H1 (cell line): ENCODE measurements at regions not wholly inside any gene's neighbourhood (a gene's known extent, or its start where the extent isn't known, plus 50 kb on each side); places are given as distances from the start of the nearest gene placed in this dataset.

Source experiments
- CTCF ChIA-PET: fragments of 300-600 bp; sonication (Branson Sonifier 250); formaldehyde crosslinking; loops from one replicate; lab custom pipeline; 2021; ENCODE audit not compliant: partially characterized antibody; lab: Charles Lee
- POLR2A ChIA-PET: fragments of 300-600 bp; sonication (Branson Sonifier 250); formaldehyde crosslinking; loops from one replicate; lab custom pipeline; 2021; ENCODE audit warnings: inconsistent platforms; ENCODE audit not compliant: partially characterized antibody; lab: Charles Lee
- DNase-seq, 2 experiments: peaks; one replicate each; pipeline versions ENCODE4 v3.0.0 to v3.0.0-alpha.2; 2010 to 2022; ENCODE audit warnings: low spot score in 2 of 2, low read depth in 1 of 2, mixed read lengths in 1 of 2
- FAIRE-seq: peaks from 2 replicates; lab custom pipeline; 2011; peaks lifted over from hg19 to GRCh38; lab: Jason Lieb, UNC
- H2AFZ ChIP-seq: 2 replicates; pipeline ENCODE4 v1.8.1; 2012; ENCODE audit warnings: low read length, inconsistent platforms
- H2AK5ac ChIP-seq: 2 replicates; pipeline ENCODE4 v1.6.1; 2013; ENCODE audit warnings: low read depth, low read length
- H2BK120ac ChIP-seq: replicated peaks from 2 replicates; pipeline ENCODE3; 2013; ENCODE audit warnings: low read depth, low read length, inconsistent platforms
- H2BK12ac ChIP-seq: 2 replicates; pipeline ENCODE4 v1.6.1; 2013; ENCODE audit warnings: low read depth, low read length
- H2BK15ac ChIP-seq: 2 replicates; pipeline ENCODE4 v1.6.1; 2013; ENCODE audit warnings: low read length
- H2BK20ac ChIP-seq: 2 replicates; pipeline ENCODE4 v1.6.1; 2013; ENCODE audit warnings: low read length
- H2BK5ac ChIP-seq: 2 replicates; pipeline ENCODE4 v1.6.1; 2013; ENCODE audit warnings: low read depth, low read length
- H3K14ac ChIP-seq: 2 replicates; pipeline ENCODE4 v1.6.1; 2013; ENCODE audit warnings: inconsistent platforms; ENCODE audit not compliant: insufficient read length
- H3K18ac ChIP-seq: 2 replicates; pipeline ENCODE4 v1.6.1; 2013; ENCODE audit warnings: low read length; ENCODE audit errors: extremely low read depth
- H3K23ac ChIP-seq: 2 replicates; pipeline ENCODE4 v1.6.1; 2013; ENCODE audit warnings: inconsistent platforms; ENCODE audit not compliant: insufficient read length
- H3K23me2 ChIP-seq: 2 replicates; pipeline ENCODE4 v1.6.1; 2013; ENCODE audit warnings: low read depth, low read length
- H3K27ac ChIP-seq: 2 replicates; pipeline ENCODE4 v1.6.1; 2011; ENCODE audit warnings: low read depth, low read length, inconsistent platforms
- H3K27me3 ChIP-seq, 4 experiments: replicated peaks in 1 of 4; 1 replicate in 1 of 4; 2 replicates in 3 of 4; pipeline versions ENCODE4 v1.6.1 to v1.8.1; 2011 to 2013; ENCODE audit warnings: low read length in 3 of 4, mild to moderate bottlenecking in 3 of 4, inconsistent platforms in 2 of 4, mixed read lengths in 2 of 4, moderate library complexity in 1 of 4; ENCODE audit not compliant: control insufficient read depth in 3 of 4, insufficient read depth in 3 of 4; ENCODE audit errors: extremely low read depth in 1 of 4
- H3K36me3 ChIP-seq, 4 experiments: 2 replicates each; pipeline versions ENCODE4 v1.6.1 to v1.8.1; 2011 to 2013; ENCODE audit warnings: mild to moderate bottlenecking in 4 of 4, low read length in 3 of 4, moderate library complexity in 2 of 4, control low read depth in 1 of 4, inconsistent platforms in 1 of 4; ENCODE audit not compliant: insufficient read depth in 4 of 4, control insufficient read depth in 2 of 4
- H3K4ac ChIP-seq: replicated peaks from 2 replicates; pipeline ENCODE3; 2013; ENCODE audit warnings: low read length, low read depth, mixed read lengths, inconsistent platforms; ENCODE audit not compliant: insufficient read length
- H3K4me1 ChIP-seq, 4 experiments: replicated peaks in 1 of 4; 1 replicate in 1 of 4; 2 replicates in 3 of 4; pipeline versions ENCODE4 v1.6.1 to v1.8.1; 2011 to 2013; ENCODE audit warnings: low read length in 3 of 4, inconsistent platforms in 2 of 4, mixed read lengths in 1 of 4; ENCODE audit not compliant: insufficient read depth in 4 of 4, control insufficient read depth in 3 of 4
- H3K4me2 ChIP-seq, 2 experiments: 2 replicates each; pipeline versions ENCODE4 v1.6.1 to v1.8.1; 2011 to 2013; ENCODE audit warnings: low read depth in 2 of 2, low read length in 2 of 2, control low read depth in 1 of 2, inconsistent platforms in 1 of 2, mild to moderate bottlenecking in 1 of 2; ENCODE audit not compliant: insufficient read depth in 1 of 2
- H3K4me3 ChIP-seq, 4 experiments: fragments of 200-600, 300-600 bp in 1 of 4; sonication (generic), shearing (Covaris generic), sonication (Bioruptor Twin) in 1 of 4; 2 replicates each; pipeline versions ENCODE4 v1.5.1 to v1.8.1; 2011 to 2016; ENCODE audit warnings: low read length in 4 of 4, low read depth in 3 of 4, control low read depth in 2 of 4, inconsistent platforms in 2 of 4, mild to moderate bottlenecking in 2 of 4, mixed read lengths in 1 of 4, moderate library complexity in 1 of 4; ENCODE audit not compliant: insufficient read depth in 2 of 4; ENCODE audit errors: extremely low read depth in 1 of 4
- H3K56ac ChIP-seq: replicated peaks from 2 replicates; pipeline ENCODE3; 2013; ENCODE audit warnings: low read depth, mild to moderate bottlenecking, mixed read lengths, low read length, inconsistent platforms; ENCODE audit not compliant: insufficient read length
- H3K79me1 ChIP-seq: 2 replicates; pipeline ENCODE4 v1.6.1; 2013; ENCODE audit warnings: low read depth, low read length, control low read depth
- H3K79me2 ChIP-seq, 2 experiments: 2 replicates each; pipeline versions ENCODE4 v1.6.1 to v1.8.1; 2012 to 2013; ENCODE audit warnings: low read length in 2 of 2, mild to moderate bottlenecking in 2 of 2, inconsistent platforms in 1 of 2; ENCODE audit not compliant: insufficient read depth in 2 of 2, control insufficient read depth in 1 of 2
- H3K9ac ChIP-seq, 4 experiments: replicated peaks in 1 of 4; 1 replicate in 1 of 4; 2 replicates in 3 of 4; pipeline versions ENCODE4 v1.6.1 to v1.8.1; 2011 to 2013; ENCODE audit warnings: low read depth in 3 of 4, low read length in 3 of 4, control low read depth in 2 of 4, mild to moderate bottlenecking in 2 of 4, moderate library complexity in 2 of 4, inconsistent platforms in 1 of 4; ENCODE audit errors: extremely low read depth in 1 of 4
- H3K9me3 ChIP-seq, 2 experiments: 2 replicates each; pipeline versions ENCODE4 v1.6.1 to v1.8.1; 2012 to 2013; ENCODE audit warnings: mild to moderate bottlenecking in 2 of 2, moderate library complexity in 2 of 2, control low read depth in 1 of 2, inconsistent platforms in 1 of 2, low read depth in 1 of 2, low read length in 1 of 2, mixed read lengths in 1 of 2; ENCODE audit not compliant: insufficient read depth in 2 of 2
- H4K20me1 ChIP-seq, 2 experiments: replicated peaks in 1 of 2; 2 replicates each; pipeline versions ENCODE3 to v1.8.1; 2011 to 2013; ENCODE audit warnings: inconsistent platforms in 2 of 2, low read length in 2 of 2, mild to moderate bottlenecking in 1 of 2; ENCODE audit not compliant: insufficient read depth in 2 of 2, control insufficient read depth in 1 of 2
- H4K5ac ChIP-seq: 2 replicates; pipeline ENCODE4 v1.6.1; 2013; ENCODE audit warnings: low read length, low read depth, mixed read lengths, inconsistent platforms; ENCODE audit not compliant: insufficient read length
- H4K8ac ChIP-seq: 2 replicates; pipeline ENCODE4 v1.8.0; 2013; ENCODE audit warnings: mild to moderate bottlenecking, moderate library complexity, low read length, inconsistent platforms; ENCODE audit not compliant: insufficient read depth; ENCODE audit errors: extremely low read depth
- H4K91ac ChIP-seq: replicated peaks from 2 replicates; pipeline ENCODE3; 2013; ENCODE audit warnings: low read length, mixed read lengths, inconsistent platforms; ENCODE audit not compliant: insufficient read length
- ATF2 ChIP-seq: IDR thresholded peaks from 2 replicates; pipeline ENCODE4 v1.6.1; 2012; ENCODE audit warnings: low read length, inconsistent platforms
- SP1 ChIP-seq: IDR thresholded peaks from 2 replicates; pipeline ENCODE4 v1.6.1; 2011; ENCODE audit warnings: low read depth, low read length
- WGBS, 2 experiments: shearing (Covaris generic) in 1 of 2; methylation state at CpG; one replicate each; pipeline versions ENCODE4 v1.1.6 to v1.1.7; 2013 to 2015; ENCODE audit warnings: low lambda C conversion rate in 2 of 2, mixed read lengths in 2 of 2, inconsistent platforms in 1 of 2, low coverage in 1 of 2, missing lambda C conversion rate in 1 of 2; ENCODE audit not compliant: insufficient replicate concordance in 2 of 2, insufficient coverage in 1 of 2, insufficient read length in 1 of 2; ENCODE audit errors: extremely low coverage in 1 of 2, missing lambda C conversion rate in 1 of 2; 5-methylcytosine and 5-hydroxymethylcytosine counted together

GRCh38 chr6:112563368-112563767 is 216.2 kb downstream of the RFPL4B start:
- no peaks in the 10 kb centered on the region for H4K20me1 ChIP-seq
- H3K27me3 ChIP-seq = no peaks in the 10 kb centered on the region
- H3K56ac ChIP-seq = no peak overlapping the region
- H2BK120ac ChIP-seq = no peak overlapping the region
- ChIA-PET POLR2A (no interaction called here), CTCF (interaction anchor here (0.6 to 1.0 kb wide), 2 partner anchors 13 to 21 kb away, joined by 3 to 5 read pairs; no protein-coding TSS in a partner anchor)
- no peak overlapping the region for H4K8ac ChIP-seq
- peaks cover 0 to 5% (median 1%) of the 10 kb centered on the region in 4 experiments; a peak in 3 of 7 replicates for H3K4me1 ChIP-seq
- H3K36me3 ChIP-seq = no peaks in the 10 kb centered on the region
- no peaks in the 10 kb centered on the region for H3K23me2 ChIP-seq
- no peaks in the 10 kb centered on the region for H3K79me1 ChIP-seq
- no peak overlapping the region for H2BK20ac ChIP-seq
- no peak overlapping the region for H3K4ac ChIP-seq
- no peak overlapping the region for H3K18ac ChIP-seq
- no peak overlapping the region for H3K27ac ChIP-seq
- H3K9me3 ChIP-seq = no peaks in the 10 kb centered on the region; a peak in 1 of 4 replicates
- H2AK5ac ChIP-seq = no peak overlapping the region
- H2BK12ac ChIP-seq = no peak overlapping the region
- WGBS, 2 experiments = 39% methylated on average over 3 of the region's 3 CpGs; no CpG with 5 or more reads in 1 of the 2 experiments
- no peak overlapping the region; a peak in 1 of 4 replicates for H3K4me2 ChIP-seq
- no peak overlapping the region for H2AFZ ChIP-seq
- H4K5ac ChIP-seq = no peak overlapping the region
- no peak overlapping the region for H3K9ac ChIP-seq
- H3K14ac ChIP-seq = no peak overlapping the region
- no peak overlapping the region; a peak in 1 of 8 replicates for H3K4me3 ChIP-seq
- H3K23ac ChIP-seq = no peak overlapping the region
- FAIRE-seq (no peak), DNase-seq (peak in 1 of 2 experiments; percentile 27)
- H3K79me2 ChIP-seq = no peaks in the 10 kb centered on the region
- no peak overlapping the region for H4K91ac ChIP-seq
- H2BK15ac ChIP-seq = no peak overlapping the region
- no peak overlapping the region for H2BK5ac ChIP-seq
- TF ChIP-seq ATF2 = peak; percentile 83
- 0 out of 2 replicates have a peak, but pooled peaks have one; percentile 47 for TF ChIP-seq SP1
